HEK293T (cell line): ENCODE measurements at regions not wholly inside any gene's neighbourhood (a gene's known extent, or its start where the extent isn't known, plus 50 kb on each side); places are given as distances from the start of the nearest gene placed in this dataset.

ENCODE experiments used
- ARNT ChIP-seq: fragments of 450-650 bp; IDR thresholded peaks from 2 replicates; pipeline ENCODE4 v1.6.1; 2017; ENCODE audit warnings: mild to moderate bottlenecking
- BHLHE40 ChIP-seq: fragments of 450-650 bp; IDR thresholded peaks from 2 replicates; pipeline ENCODE4 v1.6.1; 2016; ENCODE audit warnings: mild to moderate bottlenecking, moderate library complexity, borderline replicate concordance
- ELF4 ChIP-seq: fragments of 450-650 bp; IDR thresholded peaks from 2 replicates; pipeline ENCODE4 v1.6.1; 2017; ENCODE audit warnings: antibody characterized with exemption
- FOXK2 ChIP-seq: fragments of 450-650 bp; IDR thresholded peaks from 2 replicates; pipeline ENCODE4 v1.6.1; 2016; ENCODE audit warnings: mild to moderate bottlenecking
- FOXM1 ChIP-seq: fragments of 450-650 bp; IDR thresholded peaks from 2 replicates; pipeline ENCODE4 v1.6.1; 2017; ENCODE audit warnings: mild to moderate bottlenecking, borderline replicate concordance
- HDGF ChIP-seq: fragments of 450-650 bp; IDR thresholded peaks from 2 replicates; pipeline ENCODE4 v1.6.1; 2017; ENCODE audit warnings: antibody characterized with exemption, borderline replicate concordance
- L3MBTL2 ChIP-seq: fragments of 450-650 bp; conservative IDR thresholded peaks from 2 replicates; pipeline ENCODE4 v1.6.1; 2016; ENCODE audit warnings: mild to moderate bottlenecking
- SP1 ChIP-seq: fragments of 450-650 bp; IDR thresholded peaks from 2 replicates; pipeline ENCODE4 v1.6.1; 2017
- SUZ12 ChIP-seq: fragments of 450-650 bp; IDR thresholded peaks from 2 replicates; pipeline ENCODE4 v1.6.1; 2016; ENCODE audit warnings: mild to moderate bottlenecking

- TF ChIP-seq FOXK2 = no peak
- TF ChIP-seq L3MBTL2 = no peak
- no peak for TF ChIP-seq FOXM1
- no peak for TF ChIP-seq SP1
- no peak for TF ChIP-seq ELF4
- no peak for TF ChIP-seq BHLHE40
- TF ChIP-seq SUZ12 = no peak
- TF ChIP-seq ARNT = no peak
- no peak for TF ChIP-seq HDGF
Observed at GRCh38 chr12:38025916-38026315, 290.7 kb upstream of the ALG10B start.
